GM19025 (cell line): ENCODE measurements at regions not wholly inside any gene's neighbourhood (a gene's known extent, or its start where the extent isn't known, plus 50 kb on each side); places are given as distances from the start of the nearest gene placed in this dataset.
"Not testable (repeated sequence)": the region's sequence is repeated elsewhere in the genome, so short reads cannot be mapped to it uniquely, and the experiment has no call there.

ENCODE experiments used
- ATAC-seq: cut with Tn5 transposase; IDR thresholded peaks from one replicate; pipeline ENCODE4 v1.9.1; 2021; ENCODE audit warnings: mild to moderate bottlenecking, low read depth, moderate library complexity; ENCODE audit not compliant: unreplicated experiment

- ATAC-seq = no peak
Measured at GRCh38 chr5:72654231-72654630, 147.0 kb upstream of the ZNF366 start.

GRCh38 chr5:72653586-72653985 lies 146.4 kb upstream of the ZNF366 start:
- ATAC-seq = no peak

- ATAC-seq = no peak
Measured at GRCh38 chr5:72651779-72652178, 144.6 kb upstream of the ZNF366 start.

GRCh38 chr5:72651109-72651508 lies 143.9 kb upstream of the ZNF366 start:
- no peak for ATAC-seq

GRCh38 chr5:72649449-72649848 lies 142.2 kb upstream of the ZNF366 start:
- no peak for ATAC-seq

- ATAC-seq = no peak
Measured at GRCh38 chr5:72648480-72648879, 141.3 kb upstream of the ZNF366 start.

GRCh38 chr5:72647806-72648205 lies 140.6 kb upstream of the ZNF366 start:
- ATAC-seq = no peak

- no peak for ATAC-seq
Measured at GRCh38 chr5:72646246-72646866, 139.1 kb upstream of the ZNF366 start.

GRCh38 chr5:72645064-72645846 lies 138.0 kb upstream of the ZNF366 start:
- no peak for ATAC-seq

GRCh38 chr5:72644296-72644695 lies 137.1 kb upstream of the ZNF366 start:
- no peak for ATAC-seq

- ATAC-seq = no peak
Measured at GRCh38 chr5:72641164-72641563, 134.0 kb upstream of the ZNF366 start.

- no peak for ATAC-seq
Measured at GRCh38 chr5:72637058-72637457, 129.8 kb upstream of the ZNF366 start.

GRCh38 chr5:72636565-72636964 lies 129.4 kb upstream of the ZNF366 start:
- not testable (repeated sequence) for ATAC-seq

GRCh38 chr5:72634444-72634843 lies 127.2 kb upstream of the ZNF366 start:
- ATAC-seq = no peak

GRCh38 chr5:72633649-72634048 lies 126.4 kb upstream of the ZNF366 start:
- no peak for ATAC-seq

- no peak for ATAC-seq
Measured at GRCh38 chr5:72633041-72633445, 125.8 kb upstream of the ZNF366 start.

GRCh38 chr5:72630721-72631120 lies 123.5 kb upstream of the ZNF366 start:
- no peak for ATAC-seq

GRCh38 chr5:72630081-72630480 lies 122.9 kb upstream of the ZNF366 start:
- ATAC-seq = no peak

GRCh38 chr5:72628771-72629371 lies 121.7 kb upstream of the ZNF366 start:
- no peak for ATAC-seq

GRCh38 chr5:72625332-72625731 lies 118.1 kb upstream of the ZNF366 start:
- ATAC-seq = no peak

- no peak for ATAC-seq
Measured at GRCh38 chr5:72624641-72625236, 117.5 kb upstream of the ZNF366 start.
